D721Med (cell line): ENCODE measurements at regions not wholly inside any gene's neighbourhood (a gene's known extent, or its start where the extent isn't known, plus 50 kb on each side); places are given as distances from the start of the nearest gene placed in this dataset.

ENCODE experiments used
- DNase-seq: peaks from one replicate; pipeline ENCODE4 v3.0.0; 2011; ENCODE audit warnings: low spot score; ENCODE audit not compliant: insufficient read length
- FAIRE-seq: peaks from 2 replicates; lab custom pipeline; 2011; peaks lifted over from hg19 to GRCh38; lab: Jason Lieb, UNC
- TF ChIP-seq, protein P1 (sequence below): IDR thresholded peaks from 2 replicates; pipeline ENCODE4 v1.5.1; 2012; ENCODE audit warnings: mild to moderate bottlenecking, control low read depth; ENCODE audit not compliant: insufficient read depth; ENCODE audit errors: missing control alignments

DNA sequence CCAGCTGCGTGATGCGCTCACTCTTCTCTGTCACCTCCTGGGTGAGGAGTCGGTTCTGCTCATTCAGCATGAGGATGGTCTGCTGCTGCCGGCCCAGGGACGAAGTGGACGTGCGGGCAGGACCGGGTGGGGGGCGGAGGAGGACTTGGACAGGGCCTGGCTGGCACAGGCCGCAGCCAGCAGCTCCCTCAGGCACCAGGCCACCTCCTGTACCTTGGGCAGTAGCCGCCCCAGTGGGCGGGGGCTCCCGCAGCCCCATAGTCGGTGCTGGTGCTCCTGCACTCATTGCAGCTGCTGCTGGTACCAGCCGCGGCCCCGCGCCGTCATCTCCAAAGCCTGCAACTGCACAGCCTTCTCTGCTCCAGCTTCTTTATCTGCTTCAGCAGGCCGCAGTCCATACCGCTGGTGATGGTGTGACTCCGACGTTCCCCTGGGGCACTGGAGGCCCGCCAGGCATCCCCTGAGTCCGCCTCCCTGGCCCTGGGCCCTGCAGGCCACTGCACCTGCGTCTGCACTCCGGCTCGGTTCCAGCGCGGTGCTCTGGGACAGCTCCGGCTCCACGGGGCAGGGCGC is 884.9 kb upstream of the ZNF722 start:
- DNase-seq (no peak), FAIRE-seq (no peak)
- TF ChIP-seq, protein P1, sequence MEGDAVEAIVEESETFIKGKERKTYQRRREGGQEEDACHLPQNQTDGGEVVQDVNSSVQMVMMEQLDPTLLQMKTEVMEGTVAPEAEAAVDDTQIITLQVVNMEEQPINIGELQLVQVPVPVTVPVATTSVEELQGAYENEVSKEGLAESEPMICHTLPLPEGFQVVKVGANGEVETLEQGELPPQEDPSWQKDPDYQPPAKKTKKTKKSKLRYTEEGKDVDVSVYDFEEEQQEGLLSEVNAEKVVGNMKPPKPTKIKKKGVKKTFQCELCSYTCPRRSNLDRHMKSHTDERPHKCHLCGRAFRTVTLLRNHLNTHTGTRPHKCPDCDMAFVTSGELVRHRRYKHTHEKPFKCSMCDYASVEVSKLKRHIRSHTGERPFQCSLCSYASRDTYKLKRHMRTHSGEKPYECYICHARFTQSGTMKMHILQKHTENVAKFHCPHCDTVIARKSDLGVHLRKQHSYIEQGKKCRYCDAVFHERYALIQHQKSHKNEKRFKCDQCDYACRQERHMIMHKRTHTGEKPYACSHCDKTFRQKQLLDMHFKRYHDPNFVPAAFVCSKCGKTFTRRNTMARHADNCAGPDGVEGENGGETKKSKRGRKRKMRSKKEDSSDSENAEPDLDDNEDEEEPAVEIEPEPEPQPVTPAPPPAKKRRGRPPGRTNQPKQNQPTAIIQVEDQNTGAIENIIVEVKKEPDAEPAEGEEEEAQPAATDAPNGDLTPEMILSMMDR: no peak

DNA sequence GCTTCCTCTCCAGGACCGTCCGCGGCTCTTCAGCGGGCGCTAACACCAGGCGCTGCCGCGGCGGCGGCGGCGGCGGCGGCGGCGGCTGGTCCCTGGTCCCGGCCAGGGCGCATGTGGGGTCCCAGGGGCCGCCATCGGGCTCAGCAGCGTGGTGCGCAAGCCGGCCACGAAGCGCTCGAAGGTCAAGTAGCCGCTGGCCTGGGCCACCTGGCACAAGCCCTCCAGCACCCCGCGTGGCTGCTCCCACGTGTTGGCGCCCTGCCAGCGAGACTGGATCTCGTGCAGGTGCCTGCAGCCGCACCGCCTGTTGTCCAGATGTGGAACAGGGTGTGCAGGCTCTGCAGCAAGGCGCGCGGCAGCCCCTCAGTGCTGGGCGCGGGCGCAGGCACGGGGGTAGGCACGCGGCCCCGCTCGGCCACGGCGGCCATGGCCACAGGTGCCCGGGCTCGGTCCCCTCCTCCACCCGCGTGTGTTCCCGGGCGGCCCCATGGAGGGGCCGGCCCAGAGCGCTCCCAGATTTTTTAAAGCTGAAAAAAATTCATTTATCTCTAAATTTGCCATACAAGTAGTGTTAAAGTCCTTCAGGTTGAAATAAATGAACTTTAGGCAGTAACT is 884.2 kb upstream of the ZNF722 start:
- TF ChIP-seq, protein P1: no peak
- FAIRE-seq (no peak), DNase-seq (no peak)
